Kidney (tissue), 13 donors: ENCODE measurements at regions not wholly inside any gene's neighbourhood (a gene's known extent, or its start where the extent isn't known, plus 50 kb on each side); places are given as distances from the start of the nearest gene placed in this dataset.

Experiments
- DNase-seq, 5 donors: peaks; one replicate each; pipeline ENCODE4 v3.0.0-alpha.2; 2013 to 2020
- FAIRE-seq: peaks from 2 replicates; lab custom pipeline; 2012; peaks lifted over from hg19 to GRCh38; lab: Jason Lieb, UNC
- H3K27ac ChIP-seq, 2 donors: one replicate each; pipeline ENCODE4 v1.7.0; 2013; ENCODE audit warnings: low read depth in 2 of 2, low read length in 2 of 2, inconsistent platforms in 1 of 2
- H3K27me3 ChIP-seq: one replicate; pipeline ENCODE4 v1.7.1; 2013; ENCODE audit warnings: low read length, inconsistent platforms; ENCODE audit not compliant: control insufficient read depth, insufficient read depth
- H3K36me3 ChIP-seq, 3 donors: one replicate each; pipeline versions ENCODE4 v1.7.0 to v1.7.1; 2013; ENCODE audit warnings: low read length in 3 of 3, control low read depth in 1 of 3, inconsistent platforms in 1 of 3; ENCODE audit not compliant: insufficient read depth in 3 of 3, control insufficient read depth in 2 of 3
- H3K4me1 ChIP-seq, 3 donors: one replicate each; pipeline versions ENCODE4 v1.7.0 to v1.7.1; 2013; ENCODE audit warnings: low read length in 3 of 3, inconsistent platforms in 1 of 3, low read depth in 1 of 3; ENCODE audit not compliant: control insufficient read depth in 2 of 3, insufficient read depth in 2 of 3
- H3K4me3 ChIP-seq, 3 donors: one replicate each; pipeline versions ENCODE4 v1.7.0 to v1.8.1; 2013; ENCODE audit warnings: low read length in 3 of 3, control low read depth in 1 of 3, inconsistent platforms in 1 of 3
- H3K9ac ChIP-seq, 3 donors: one replicate each; pipeline versions ENCODE4 v1.7.0 to v1.7.1; 2013; ENCODE audit warnings: low read length in 3 of 3, control low read depth in 1 of 3, inconsistent platforms in 1 of 3
- H3K9me3 ChIP-seq, 3 donors: one replicate each; pipeline versions ENCODE4 v1.7.0 to v1.7.1; 2013; ENCODE audit warnings: low read length in 3 of 3, control low read depth in 1 of 3, inconsistent platforms in 1 of 3; ENCODE audit not compliant: control insufficient read depth in 2 of 3, insufficient read depth in 1 of 3
- intact Hi-C: fragments of 100-400 bp; cut with DNase I; formaldehyde crosslinking; loops from one replicate; pipeline ENCODE4 v1.11.1; 2022
- TF ChIP-seq, protein P1 (sequence below): IDR thresholded peaks from 3 replicates; pipeline ENCODE4 v1.5.1; 2012; ENCODE audit warnings: mild to moderate bottlenecking, moderate library complexity, borderline replicate concordance; ENCODE audit not compliant: insufficient read depth; ENCODE audit errors: extremely low read depth
- donor health status: control.
- donor health status: control.
- donor health status: control.
- donor health status: control.
- donor health status: control.
- donor health status: DM: yes; HTN: yes; CAD: no.
- donor health status: Normal renal cell carcinoma (clear cell type).

DNA sequence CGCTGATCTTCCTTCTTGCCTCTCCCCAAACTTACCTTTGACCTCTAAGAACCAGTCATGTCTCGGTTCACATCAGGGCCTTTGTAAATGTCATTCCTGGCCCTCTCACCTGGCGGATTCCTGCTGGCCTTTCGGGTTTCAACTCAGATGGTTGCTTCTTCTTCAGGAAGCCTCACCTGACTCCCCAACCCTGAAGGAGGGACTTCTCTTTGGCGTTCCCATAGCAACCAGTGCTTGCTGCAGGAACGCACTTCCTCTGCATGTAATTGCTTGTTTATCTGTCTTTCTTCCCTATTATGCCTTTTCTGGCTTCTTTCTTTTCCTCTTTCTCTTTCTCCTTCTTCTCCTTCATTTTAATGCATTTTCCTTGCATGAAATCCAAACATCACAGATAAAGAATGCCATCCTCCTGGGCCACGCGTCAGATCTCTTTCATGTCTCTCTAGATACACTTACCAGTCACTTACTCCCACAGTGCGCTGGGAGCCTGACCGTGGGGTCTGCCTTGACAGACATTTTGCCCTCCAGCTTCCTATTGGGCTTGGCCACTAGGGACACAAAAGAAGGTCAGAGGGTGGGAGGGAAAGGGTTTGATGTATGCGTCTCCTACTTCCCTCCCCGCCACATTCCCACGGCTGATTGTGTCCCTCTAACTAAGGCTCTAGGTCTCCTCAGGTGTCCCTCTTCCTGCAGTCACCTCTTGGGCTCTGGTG, 295.7 kb upstream of the TSHZ2 start:
- FAIRE-seq, result no peak
- Histone ChIP-seq H3K36me3 (no peaks in the 10 kb centered on the region), H3K4me3 (no peak overlapping the region), H3K9me3 (no peaks in the 10 kb centered on the region), H3K4me1 (no peaks in the 10 kb centered on the region), H3K27ac (no peak overlapping the region), H3K27me3 (no peaks in the 10 kb centered on the region), H3K9ac (no peak overlapping the region)
- intact Hi-C loops, result no loop called here
- peak in 1 of 5 donors; percentile 10 for DNase-seq
- TF ChIP-seq, protein P1, sequence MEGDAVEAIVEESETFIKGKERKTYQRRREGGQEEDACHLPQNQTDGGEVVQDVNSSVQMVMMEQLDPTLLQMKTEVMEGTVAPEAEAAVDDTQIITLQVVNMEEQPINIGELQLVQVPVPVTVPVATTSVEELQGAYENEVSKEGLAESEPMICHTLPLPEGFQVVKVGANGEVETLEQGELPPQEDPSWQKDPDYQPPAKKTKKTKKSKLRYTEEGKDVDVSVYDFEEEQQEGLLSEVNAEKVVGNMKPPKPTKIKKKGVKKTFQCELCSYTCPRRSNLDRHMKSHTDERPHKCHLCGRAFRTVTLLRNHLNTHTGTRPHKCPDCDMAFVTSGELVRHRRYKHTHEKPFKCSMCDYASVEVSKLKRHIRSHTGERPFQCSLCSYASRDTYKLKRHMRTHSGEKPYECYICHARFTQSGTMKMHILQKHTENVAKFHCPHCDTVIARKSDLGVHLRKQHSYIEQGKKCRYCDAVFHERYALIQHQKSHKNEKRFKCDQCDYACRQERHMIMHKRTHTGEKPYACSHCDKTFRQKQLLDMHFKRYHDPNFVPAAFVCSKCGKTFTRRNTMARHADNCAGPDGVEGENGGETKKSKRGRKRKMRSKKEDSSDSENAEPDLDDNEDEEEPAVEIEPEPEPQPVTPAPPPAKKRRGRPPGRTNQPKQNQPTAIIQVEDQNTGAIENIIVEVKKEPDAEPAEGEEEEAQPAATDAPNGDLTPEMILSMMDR, result no peak

DNA sequence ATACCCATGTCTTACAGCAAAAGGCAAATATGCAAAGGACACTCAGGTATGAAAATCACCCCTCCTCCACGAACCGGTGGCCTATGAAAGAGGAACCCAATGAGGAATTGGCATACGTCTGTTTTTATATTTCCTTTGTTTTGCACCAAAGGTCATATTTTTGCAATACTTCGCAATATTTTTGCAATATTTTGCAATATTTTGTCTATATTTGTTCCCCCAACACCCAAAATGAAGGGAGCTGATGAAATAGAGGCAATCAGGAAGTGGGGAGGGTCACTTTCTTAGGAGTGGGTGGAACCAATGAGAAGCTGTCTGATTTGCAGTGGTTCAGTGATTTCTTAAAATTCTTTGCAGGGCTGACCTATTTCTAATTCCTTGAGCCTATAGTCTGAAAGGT, 296.8 kb upstream of the TSHZ2 start:
- DNase-seq, result no peak

DNA sequence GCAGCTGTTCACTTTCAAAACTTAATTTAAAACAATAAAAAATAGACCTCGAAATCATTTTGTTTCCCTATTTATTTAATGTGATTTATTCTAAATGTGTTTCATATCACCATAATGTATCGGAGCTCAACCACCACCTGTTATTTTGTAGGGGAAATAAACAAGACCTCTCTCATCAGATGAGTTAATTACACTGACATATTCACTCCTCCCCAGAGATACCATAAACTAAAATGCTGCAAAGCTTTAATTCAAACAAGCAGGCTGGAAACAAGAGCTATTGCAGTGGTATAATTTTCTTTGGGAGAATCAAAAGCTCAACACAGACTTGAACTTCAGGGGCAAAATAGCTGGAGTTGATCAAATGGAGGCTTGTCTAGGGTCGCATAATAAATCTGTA, 303.5 kb upstream of the TSHZ2 start:
- Histone ChIP-seq H3K36me3 (no peaks in the 10 kb centered on the region), H3K4me3 (no peak overlapping the region), H3K27ac (no peak overlapping the region), H3K4me1 (no peaks in the 10 kb centered on the region), H3K9me3 (no peaks in the 10 kb centered on the region), H3K9ac (no peak overlapping the region), H3K27me3 (no peaks in the 10 kb centered on the region)
- TF ChIP-seq, protein P1, result no peak
- intact Hi-C loops, result no loop called here
- FAIRE-seq, result no peak
- DNase-seq, result peak in 2 of 5 donors; percentile 39 to 80

More for the DNA sequence above, 296.8 kb upstream of the TSHZ2 start:
- no peaks in the 10 kb centered on the region for H3K27me3 ChIP-seq
- no peaks in the 10 kb centered on the region for H3K4me1 ChIP-seq
- TF ChIP-seq, protein P1, result no peak
- FAIRE-seq, result no peak
- no peaks in the 10 kb centered on the region for H3K9me3 ChIP-seq
- no peak overlapping the region for H3K4me3 ChIP-seq
- no peaks in the 10 kb centered on the region for H3K36me3 ChIP-seq
- H3K9ac ChIP-seq, result no peak overlapping the region
- intact Hi-C loops, result no loop called here
- H3K27ac ChIP-seq, result no peak overlapping the region
